GDM1 (cell line): ENCODE measurements at regions not wholly inside any gene's neighbourhood (a gene's known extent, or its start where the extent isn't known, plus 50 kb on each side); places are given as distances from the start of the nearest gene placed in this dataset.
"Not testable (repeated sequence)": the region's sequence is repeated elsewhere in the genome, so short reads cannot be mapped to it uniquely, and the experiment has no call there.

Experiments
- DNase-seq: peaks from one replicate; lab custom pipeline; 2025; lab: John Stamatoyannopoulos, UW

DNA sequence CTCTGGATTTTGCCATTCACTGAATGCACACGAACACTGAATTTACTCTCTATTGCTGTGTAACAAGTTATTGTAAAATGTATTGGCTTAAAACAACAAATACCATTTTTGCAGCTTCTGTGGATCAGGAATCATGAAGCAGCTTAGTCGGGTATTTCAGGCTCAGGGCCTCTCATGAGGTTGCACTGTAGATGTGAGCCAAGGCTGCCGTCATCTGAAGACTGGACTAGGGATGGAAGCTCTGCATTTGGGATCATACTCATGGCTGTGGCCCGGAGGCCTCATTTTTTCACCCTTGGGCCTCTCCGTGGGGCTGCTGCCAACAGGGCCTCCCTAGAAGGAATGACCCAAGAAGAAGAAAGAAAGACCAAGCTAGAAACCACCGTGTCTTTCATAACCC, 492.4 kb upstream of the CDH4 start:
- DNase-seq, result no peak

DNA sequence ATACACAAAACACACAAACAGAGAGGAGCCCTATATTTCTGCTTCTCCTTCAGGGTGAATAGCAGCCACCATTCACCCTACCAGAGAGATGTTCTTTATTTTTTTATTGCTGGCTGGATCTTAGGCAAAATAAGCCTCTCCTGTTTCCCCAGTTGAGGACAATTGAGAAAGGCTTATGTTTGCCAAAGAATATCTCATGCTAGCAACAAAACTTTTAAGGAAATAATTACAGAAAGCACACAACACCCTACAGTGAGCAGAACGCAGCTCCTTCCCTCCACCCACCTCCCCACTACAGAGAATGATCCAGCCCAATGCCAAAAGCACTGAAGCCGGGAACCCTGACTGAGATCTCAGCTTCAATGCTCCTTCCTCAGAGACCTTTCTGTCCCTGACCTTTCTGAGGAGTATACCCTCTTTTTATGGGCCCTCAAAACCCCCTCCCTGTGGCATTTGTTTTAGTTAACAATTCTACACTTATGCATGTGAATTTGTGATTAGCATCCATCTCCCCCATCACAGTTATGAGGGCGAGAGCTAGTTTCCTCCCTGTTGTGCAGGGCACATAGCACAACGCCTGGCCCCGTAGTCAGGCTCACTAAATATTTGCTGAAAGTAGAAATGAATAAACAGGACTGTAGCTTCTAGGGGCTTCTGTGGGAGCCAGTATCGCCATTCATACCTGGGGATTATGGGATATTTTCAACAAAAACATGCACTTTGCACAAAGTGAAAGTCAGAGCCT, 491.6 kb upstream of the CDH4 start:
- DNase-seq, result no peak

DNA sequence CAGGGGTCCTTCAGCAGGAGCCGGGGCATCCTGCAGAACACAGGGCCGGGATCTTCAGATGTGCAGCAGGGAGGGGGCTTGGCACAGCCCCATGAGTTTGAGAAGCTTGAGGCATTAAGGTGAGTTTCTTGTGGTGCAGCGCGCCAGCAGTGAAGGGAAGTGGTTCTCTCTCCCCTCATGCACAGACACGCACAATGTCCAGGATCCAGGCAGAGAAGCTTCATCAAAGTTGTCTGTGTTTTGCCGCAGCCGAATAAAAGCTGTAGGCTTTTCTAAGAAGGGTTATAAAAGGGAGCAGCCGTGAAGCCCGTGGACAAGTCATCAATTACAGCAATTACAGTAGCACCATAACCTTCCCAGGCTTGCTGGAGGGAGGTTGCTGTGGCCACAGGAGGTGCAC, 491.0 kb upstream of the CDH4 start:
- DNase-seq, result no peak

DNA sequence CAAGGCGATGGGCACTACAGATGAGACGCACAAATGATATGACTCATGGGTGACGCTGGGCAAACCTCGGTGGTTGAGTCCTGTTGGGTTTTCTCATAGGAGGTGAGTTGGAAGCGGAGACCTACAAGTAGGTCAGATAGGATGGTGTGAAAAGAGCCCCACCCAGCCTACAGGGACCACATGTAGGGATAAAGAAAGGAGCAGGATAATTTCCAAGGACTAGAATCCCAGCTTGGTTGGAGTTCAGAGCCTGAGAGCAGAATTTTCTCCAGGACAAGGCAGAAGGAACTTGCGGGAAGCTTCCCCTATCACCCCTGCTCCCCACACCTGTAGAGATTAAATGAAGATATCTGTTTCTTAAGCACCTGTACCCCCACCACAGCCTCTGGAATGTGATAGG, 489.7 kb upstream of the CDH4 start:
- DNase-seq, result no peak

DNA sequence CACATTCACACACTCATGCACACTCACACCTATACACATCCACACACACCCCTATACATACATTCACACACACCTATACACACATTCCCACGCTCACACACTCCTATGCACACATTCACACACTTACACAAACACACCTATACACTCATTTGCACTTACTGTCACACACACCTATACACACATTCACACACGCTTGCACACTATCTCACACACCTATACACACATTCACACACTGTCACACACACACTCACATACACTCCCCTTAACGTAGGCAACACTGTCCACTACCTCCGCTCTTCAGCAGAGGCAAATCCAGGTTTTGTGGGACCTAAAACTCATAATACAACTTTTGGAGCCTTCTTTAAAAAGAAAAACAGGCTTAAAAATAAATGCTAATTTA, 487.7 kb upstream of the CDH4 start:
- no peak for DNase-seq

DNA sequence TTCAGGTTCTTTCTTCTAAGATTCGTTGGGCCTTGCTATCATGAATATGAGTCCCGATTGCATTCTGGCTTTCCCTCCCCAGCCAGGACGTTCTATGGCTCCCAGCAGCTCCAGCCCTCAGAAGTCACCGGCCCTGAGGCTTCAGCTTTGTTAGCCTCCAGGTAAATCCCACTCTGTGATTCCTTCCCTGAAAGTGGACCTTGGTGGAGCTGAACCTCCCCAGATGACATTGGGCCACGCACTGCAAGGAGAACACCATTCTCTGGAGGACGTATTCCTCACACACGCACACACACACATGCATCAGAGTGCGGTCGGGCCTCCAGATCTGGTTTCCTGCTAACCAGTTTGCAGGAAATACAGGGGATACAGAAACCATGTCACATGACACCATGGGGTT, 487.3 kb upstream of the CDH4 start:
- no peak for DNase-seq

DNA sequence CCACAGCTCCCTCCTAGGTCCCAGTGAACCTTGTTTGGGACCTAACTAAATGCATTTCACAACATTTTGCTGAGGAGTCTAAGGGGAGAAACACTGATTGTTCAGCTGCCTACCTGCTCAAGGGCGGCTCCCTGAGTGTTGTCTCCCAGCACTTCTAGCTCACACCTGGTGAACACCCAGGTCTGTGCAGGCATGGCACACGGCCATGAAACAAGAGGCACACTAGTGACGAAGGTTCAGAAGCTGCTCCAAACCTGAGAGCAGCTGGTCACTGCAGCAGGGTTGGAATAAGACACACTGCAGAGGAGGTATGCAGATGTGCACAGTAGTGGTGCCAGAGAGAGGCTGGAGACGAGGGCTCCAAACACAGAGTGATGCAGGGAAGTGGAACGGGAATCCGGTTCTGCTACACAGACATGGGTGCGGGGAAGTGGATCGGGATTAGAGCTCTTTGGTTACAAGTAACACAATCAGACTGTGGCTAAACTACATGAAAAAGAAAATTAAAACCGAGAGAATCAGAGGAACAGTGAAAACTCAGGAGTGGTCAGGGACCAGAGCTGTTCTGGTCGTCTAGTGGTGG, 486.1 kb upstream of the CDH4 start:
- DNase-seq, result no peak

DNA sequence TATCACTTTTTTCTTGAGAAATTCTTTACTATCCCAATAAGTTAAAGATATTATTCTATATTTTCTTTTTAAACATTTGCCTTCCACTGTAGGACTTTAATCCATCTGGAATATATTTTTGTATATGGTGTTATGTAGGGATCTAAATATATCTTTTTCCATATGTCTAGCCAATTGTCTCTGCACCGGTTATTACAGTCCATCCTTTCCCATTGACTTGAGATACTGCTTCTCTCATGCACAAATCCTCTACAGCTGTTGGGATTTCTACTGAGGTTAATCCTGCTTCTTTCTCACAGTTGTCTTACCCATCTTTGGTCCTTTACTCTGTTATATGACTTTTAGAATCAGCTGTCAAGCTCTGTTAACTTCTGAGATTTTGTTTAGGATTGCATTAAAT, 483.8 kb upstream of the CDH4 start:
- DNase-seq, result no peak

DNA sequence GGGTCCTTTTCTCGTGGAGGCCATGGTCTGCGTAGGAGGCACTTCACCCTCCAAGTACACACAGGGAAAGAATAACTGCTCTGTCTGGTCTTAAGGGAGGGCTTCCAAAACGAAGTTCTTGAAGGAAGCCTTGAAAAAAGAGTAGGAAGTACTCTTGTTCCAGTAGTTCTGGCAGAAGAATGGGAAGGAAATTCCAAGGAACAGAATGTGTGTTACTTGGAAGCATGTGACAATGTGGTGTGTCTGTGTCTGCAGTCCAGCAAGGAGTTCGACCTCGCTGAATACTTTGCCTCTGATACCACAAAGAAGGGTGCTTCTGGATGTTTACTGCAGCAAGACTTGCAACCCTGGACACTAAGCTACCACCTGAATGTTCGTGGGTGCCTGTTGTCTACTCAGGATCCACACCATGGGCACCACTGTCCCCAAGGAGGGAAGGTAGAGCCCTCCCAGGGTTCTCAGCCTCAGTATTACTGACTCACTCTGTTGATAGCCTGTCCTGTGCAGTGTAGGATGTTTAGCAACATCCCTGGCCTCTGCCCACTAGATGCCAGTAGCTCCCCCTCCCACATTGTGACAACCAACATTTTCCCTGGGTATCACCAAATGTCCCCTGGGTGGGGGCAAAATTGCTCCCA, 471.6 kb upstream of the CDH4 start:
- no peak for DNase-seq

DNA sequence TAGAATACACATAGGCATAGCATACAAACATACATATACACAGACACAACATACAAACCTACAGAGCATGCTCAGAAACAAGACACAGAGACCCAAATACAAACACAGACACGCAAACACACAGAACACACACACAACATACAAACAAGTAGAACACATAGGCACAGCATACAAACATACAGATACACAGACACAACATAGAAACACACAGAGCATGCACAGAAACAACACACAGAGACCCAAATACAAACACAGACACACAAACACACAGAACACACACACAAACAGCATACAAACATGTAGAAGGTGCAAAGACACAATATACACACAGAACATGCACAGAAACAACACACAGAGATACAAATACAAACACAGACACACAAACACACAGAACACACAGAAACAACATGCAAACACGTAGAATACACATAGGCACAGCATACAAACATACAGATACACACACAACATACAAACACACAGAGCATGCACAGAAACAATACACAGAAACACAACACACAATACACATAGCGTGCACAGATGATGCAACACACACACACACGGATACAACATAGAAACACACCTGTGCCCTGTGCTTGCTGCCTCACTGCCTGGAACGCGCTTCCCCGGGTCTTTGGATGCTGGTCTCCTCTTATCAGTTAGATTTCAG, 469.0 kb upstream of the CDH4 start:
- DNase-seq, result no peak

DNA sequence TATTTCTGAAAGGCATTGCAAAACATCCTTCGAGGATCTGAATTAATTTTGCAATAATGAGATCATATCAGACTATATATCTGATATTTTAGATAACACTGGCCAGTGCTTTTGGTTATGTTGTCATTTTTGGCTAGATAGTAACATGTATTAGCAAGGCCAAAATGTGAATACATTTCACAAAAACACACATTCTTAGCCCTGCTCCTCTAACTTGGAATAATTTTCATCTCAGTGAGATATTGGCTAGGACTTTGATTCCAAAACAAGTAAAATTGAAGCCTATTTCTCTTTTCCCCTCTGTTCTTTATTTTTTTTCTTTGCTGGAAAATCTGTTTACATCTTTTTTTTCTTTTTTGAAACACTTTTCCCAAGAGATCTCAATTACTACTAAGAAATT, 466.8 kb upstream of the CDH4 start:
- no peak for DNase-seq

DNA sequence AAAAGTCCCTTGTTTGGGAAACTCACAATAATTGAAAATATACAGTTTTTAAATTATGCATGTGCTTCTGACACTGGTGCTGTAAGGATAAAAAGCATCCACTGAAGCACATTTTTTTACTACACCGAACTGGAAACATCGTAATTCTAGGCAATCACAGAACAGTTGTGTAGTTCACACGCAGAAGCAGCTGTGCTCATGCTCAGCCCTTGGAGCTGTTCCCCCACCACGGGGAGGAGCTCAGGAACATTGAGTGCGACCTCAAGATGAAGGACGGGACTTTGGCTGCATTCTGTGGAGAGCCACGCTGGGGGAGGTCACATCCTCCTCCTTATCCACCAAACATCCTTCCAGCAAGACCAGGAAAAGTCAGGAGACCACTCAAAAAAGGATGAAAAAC, 466.3 kb upstream of the CDH4 start:
- DNase-seq, result no peak

DNA sequence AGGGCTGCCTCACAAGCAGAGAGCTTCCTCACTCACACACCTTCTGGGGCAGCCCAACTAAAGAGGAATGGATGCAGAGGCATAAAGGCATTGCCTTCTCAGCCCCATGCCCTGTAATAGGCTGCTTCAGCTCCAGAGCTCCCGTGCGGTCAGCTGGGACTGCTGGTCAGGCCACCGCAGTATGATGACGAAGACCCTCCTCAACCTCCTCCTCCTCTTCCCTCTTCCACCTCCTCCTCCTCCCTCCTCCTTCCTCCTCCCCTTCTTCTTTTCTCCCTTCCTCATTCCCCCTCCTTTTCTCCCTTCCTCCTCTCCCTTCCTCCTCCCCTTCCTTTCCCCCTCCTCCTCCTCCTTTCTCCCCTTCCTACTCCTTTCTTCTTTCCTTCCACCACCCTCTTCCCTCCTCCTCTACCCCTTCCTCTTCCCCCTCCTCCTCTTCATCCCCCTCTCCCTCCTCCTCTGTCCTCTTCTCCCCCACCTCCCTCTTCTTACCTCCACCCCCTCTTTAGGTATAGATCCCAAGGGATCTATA, 465.3 kb upstream of the CDH4 start:
- no peak for DNase-seq

DNA sequence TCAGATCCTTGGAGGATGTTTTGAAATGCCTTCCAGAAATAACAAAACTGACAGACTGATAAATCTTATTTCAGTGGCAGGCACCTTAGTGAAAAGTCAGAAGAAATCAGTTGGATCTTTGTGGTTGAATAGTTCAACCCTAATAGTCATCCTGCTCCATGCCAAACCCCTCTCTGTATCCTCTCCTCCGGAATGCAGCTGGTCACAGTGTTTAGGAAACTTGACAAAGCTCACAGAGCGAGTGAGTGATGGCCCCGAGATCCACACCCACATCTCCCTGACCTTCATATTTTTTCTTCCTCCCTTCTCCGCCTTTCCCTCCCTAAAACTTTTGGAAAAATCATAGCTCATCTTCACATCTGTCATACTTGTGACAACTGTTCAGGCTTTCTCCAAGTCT, 464.8 kb upstream of the CDH4 start:
- DNase-seq, result no peak

DNA sequence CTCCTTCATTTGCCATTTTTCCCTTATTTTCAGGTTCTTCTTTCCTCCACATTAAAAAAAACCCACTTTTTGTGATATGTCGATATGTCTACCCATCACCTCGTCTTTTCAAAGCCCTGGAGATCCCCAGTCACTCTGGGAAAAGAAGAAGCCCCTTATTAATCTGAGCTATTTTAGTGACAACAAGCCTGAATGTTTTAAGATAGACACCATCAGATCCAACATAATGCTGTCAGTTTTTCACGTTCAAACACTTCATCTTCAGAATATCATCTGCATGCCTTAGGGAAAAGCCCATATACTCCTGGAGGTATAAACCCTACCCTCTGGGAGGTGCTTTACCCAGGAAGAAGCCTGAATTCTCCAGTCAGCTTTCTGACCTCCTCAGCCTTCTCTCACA, 464.0 kb upstream of the CDH4 start:
- no peak for DNase-seq

DNA sequence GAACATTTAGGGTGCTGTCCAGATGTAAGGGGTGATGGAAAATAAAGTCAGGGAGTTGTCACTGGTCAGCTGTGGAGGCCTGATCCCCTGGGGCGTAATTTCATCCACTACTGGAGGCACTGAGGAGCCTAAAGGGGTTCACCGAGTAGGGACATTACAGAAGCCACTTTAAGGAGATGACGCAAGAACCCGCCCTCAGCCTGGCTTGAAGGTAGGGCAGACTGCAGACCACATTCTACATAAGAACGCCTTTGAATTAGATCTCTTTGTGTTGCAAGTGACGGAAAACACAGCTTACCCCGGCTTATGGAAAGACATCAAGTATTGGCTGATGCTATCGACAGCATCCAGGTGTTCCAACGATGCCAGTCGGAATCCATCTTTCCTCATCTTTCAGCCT, 462.7 kb upstream of the CDH4 start:
- DNase-seq, result no peak

DNA sequence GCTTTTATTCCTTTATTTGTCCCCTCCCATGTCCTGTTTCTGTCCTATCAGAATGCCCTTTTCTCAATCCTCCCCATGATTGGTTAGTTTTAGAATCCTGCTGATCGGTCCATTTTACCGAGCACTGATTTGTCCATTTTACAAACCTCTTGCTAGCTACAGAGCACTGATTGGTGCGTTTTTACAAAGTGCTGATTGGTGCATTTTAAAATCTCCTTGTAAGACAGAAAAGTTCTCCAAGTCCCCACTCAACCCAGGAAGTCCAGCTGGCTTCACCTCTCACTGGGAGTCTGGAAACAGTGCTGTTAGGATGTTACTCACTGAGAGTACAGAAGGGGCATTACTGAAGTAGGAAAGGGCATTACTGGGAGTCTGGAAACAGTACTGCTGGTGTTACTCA, 461.7 kb upstream of the CDH4 start:
- DNase-seq, result not testable (repeated sequence)

DNA sequence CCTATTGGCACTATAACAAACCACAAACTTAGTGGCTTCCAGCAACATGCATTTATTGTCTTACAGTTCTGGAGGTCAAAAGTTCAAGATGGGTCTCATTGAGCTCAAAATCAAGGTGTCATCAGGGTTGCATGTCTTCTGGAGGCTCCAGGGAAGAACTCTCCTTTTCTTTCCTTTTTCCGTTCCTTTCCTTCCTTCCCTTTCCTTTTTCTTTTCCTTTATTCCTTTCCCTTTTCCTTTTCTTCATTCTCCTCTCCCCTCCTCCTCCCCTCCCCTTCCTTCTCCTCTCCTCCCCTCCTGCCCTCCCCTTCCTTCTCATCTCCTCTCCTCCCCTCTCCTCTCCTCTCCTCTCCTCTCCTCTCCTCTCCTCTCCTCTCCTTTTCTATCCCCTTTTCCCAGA, 460.2 kb upstream of the CDH4 start:
- DNase-seq, result no peak

DNA sequence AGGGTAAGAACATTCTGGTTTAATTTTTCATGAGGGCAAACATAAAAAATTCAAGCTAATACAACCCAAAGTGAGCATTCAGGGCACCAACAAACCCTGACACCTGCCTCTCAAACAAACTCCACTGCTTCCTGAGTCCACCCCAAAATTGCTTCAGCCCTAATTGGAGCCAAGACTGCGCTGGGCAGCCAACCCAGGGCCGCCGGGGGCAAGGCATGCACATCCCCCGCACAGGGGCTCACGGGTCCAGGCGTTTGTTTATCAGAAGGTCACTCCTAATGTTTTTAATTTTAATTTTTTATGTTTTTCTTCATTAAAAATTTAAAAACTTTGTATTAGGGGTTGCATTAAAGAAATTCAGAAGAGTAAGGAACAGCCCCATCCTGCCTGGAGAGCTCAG, 459.1 kb upstream of the CDH4 start:
- no peak for DNase-seq

DNA sequence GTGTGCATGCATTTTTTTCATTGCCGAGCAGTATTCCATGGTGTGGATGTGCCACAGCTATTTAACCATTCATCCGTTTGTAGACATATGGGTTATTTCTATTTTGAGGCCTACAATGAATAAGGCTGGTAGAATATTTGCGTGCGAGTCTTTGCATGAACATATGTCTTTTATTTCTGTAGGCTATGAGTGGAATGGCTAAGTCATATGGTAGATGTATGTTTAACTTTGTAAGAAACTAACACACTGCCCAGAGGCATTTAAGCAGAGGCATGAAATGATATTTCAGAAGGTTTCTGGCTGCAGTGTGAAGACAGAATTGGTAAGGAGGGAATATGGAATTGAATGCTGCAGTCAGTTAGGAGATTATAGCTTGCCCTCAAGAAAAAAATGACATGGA, 457.4 kb upstream of the CDH4 start:
- DNase-seq, result no peak

DNA sequence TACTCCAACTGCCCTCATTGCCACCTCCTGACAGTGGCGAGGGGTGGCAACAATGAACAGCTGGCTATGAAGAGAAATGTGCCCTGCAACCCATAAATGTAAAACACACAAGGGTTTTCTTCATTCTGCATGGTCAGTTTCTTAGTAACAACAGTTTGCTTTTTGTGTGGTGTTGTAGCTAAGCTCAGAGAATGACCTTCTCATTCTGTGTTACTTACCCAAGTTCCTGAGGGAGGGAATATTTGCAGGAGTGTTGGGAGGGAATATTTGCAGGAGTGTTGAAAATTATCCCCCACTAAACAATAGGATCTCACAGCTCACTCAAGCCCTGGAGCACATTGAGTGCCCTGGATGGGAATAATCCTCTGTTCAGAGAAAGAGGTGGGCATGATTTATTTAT, 456.4 kb upstream of the CDH4 start:
- DNase-seq, result no peak

DNA sequence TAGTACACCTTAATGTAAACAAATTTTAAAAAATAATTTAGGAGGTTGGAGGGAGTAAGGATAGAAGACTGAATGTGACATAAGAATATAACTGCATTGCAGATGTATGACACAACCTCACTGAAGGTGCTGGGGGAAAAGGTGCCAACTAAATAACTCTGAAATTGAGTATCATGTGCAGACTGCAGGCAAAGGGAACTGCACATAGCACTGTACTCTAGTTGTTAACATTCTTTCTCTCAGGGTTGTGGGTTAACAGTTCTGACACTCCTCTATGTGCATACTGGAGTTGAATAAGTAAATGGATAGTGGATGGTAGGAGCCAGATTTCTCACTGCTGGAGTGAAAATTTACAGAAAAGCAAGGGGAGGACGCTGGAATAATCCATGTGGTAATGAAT, 451.9 kb upstream of the CDH4 start:
- DNase-seq, result no peak

DNA sequence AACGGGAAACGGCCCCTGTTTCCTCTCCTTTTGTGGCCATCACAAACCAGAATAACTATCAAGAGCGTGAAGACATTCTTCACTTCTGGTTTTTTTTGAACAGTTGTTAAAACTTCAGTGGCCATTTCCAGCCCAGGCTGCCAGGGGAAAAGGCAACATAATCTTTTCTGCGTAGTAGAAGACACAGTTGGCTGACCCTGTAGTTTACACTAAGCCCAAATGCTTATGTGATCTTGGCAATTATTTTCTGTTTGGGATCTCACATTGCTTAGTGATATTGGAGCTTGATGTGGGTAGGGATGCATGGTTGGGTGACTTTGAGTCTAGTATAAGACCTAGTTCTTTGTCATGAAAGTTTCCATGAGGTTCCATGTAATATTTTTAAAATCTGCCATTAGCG, 449.4 kb upstream of the CDH4 start:
- DNase-seq, result no peak
